ENCODE measurements at regions not wholly inside any gene's neighbourhood (a gene's known extent, or its start where the extent isn't known, plus 50 kb on each side); places are given as distances from the start of the nearest gene placed in this dataset.
"Not testable (repeated sequence)": the region's sequence is repeated elsewhere in the genome, so short reads cannot be mapped to it uniquely, and the experiment has no call there.

DNA sequence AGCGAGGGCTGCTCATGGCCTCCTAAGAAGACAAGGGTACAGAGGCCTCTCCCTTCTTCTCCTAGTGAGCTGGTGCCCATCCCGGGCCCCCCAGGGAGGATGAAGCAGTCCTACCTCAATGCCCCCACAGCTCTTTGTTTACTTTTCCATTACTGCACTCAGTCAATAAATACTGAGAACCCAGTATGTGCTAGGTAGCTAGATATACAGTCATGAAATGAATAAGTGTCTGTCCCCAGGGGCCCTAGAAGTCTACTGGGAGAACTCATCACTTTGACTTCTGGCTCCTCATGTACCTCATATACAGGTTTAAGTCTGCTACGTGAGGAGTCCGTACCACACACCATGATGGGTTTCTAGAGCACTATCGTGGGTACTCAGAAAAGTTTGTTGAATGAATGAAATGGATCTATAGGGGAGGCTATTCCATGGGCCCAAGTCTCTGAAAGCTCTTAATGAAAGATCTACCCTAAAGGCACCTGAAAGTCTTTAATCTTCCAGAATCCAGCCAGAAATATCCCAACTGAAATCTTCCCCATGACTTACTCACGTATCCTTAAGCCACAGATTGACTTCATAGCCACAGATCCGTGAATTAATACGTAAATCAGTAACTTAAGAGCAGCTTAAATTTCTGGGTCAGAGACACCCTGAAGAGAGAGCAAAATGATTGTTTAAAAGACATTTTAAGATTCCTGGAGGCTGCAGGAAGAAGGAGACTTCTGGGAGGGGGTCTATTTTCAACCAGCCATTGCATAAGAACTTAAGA, 51.6 kb upstream of the POMP start:
- DNase-seq, result no peak

GRCh38 chr13:28606466-28606865, 52.5 kb upstream of the POMP start:
- no peak for DNase-seq

DNA sequence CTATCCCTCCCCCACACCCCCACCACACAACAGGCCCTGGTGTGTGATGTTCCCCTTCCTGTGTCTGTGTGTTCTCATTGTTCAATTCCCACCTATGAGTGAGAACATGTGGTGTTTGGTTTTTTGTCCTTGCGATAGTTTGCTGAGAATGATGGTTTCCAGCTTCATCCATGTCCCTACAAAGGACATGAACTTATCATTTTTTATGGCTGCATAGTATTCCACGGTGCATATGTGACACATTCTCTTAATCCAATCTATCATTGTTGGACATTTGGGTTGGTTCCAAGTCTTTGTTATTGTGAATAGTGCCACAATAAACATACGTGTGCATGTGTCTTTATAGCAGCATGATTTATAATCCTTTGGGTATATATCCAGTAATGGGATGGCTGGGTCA, 53.8 kb upstream of the POMP start:
- not testable (repeated sequence) for DNase-seq

- DNase-seq, result no peak
Observed at GRCh38 chr13:28603043-28603664, 55.8 kb upstream of the POMP start.

- no peak for DNase-seq
Observed at GRCh38 chr13:28602580-28602979, 56.4 kb upstream of the POMP start.

DNA sequence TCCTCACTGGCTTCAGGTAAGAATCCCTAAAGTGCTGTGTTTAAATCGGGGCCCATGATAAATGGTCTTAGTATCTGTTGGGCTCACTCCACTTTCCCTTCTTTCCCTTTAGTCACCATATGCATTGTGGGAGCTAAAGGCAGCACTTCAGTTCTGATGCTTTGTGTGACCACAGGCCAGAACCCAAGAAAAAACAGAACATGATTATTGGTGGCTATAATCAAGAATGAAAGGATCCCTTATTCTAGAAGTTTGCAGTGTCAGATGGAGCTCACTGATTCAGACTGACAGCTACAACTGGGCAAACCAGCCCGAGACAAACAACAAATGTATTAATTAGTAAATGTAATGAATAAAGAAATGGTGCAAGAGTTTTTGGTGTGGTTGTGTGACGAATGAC, 57.3 kb upstream of the POMP start:
- no peak for DNase-seq

DNA sequence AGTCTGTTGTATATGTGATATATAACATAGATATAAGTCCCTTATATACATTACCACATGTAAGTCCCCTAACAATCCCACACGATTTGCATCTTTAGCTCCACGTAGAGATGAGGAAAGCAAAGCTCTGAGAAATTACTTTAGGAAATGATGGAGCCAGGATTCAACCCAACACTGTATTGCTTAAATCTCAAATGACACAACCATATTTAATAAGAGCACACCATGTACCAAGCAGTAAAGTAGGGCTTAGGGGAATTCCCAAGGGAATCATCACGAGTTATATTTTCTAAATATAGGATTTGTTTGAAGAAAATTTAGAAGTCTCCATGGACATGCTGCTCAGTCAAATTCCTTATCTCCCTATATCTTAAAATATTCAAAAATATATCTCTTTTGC, 61.3 kb upstream of the POMP start:
- DNase-seq, result no peak

DNA sequence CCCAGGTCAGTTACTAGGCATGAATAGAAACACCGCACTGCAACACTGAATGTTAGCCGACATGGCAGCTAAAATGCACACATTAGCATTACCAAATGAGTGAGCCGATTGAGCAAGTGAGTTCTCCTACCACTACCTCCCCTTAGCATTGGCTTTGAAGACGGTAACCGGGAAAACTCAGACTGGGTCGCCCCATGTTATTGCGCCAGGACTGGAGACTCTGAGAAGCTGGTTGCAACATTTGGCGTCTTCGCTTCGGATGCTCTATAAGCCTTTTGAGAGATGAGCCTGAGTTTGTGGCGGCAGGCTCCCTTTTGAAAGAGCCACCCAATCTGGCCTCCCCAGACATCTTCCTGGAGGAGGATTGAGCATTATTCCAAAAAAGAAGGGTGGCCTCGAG, 68.5 kb upstream of the POMP start:
- no peak for DNase-seq

GRCh38 chr13:28588296-28588695, 70.6 kb upstream of the POMP start:
- DNase-seq, result no peak

DNA sequence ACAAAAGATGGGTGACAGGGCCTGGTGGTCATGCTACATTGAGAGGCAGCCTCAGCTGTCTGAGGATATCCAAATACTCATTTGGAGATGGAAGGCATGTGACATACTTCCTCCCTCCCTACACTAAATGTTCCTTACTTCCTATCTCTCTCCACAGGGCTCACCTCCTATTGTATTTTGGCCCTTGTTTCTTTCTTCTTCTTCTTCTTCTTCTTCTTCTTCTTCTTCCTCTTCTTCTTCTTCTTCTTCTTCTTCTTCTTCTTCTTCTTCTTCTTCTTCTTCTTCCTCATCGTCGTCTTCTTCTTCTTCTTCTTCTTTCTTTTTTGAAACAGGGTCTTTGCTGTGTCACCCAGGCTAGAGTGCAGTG, 71.8 kb upstream of the POMP start:
- DNase-seq, result no peak

GRCh38 chr13:28586439-28587173, 72.3 kb upstream of the POMP start:
- DNase-seq, result no peak

- no peak for DNase-seq
Observed at GRCh38 chr13:28585561-28585960, 73.4 kb upstream of the POMP start.

DNA sequence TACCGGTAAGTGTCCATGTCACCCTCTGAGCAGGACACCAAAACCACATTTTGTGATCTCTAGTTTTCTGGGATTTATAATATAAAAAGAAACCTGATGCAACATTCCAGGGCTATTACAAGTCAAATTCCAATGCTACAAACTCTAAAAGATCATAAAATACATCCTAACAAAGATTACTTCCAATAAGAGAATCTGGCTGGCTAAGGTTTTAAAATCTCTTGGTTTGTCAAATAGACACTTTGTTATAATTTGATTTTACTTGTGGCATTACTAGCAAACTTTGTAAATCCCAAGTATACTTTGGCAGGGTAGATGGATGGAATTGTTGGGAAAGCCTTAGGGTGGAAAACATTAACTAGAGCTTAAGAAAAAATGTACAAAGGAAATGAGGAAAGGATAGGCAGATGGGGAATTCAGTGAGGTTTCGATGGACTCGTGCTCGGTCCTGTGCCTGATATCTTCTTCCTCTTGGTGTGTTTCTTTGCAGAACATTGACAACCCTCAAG, 74.0 kb upstream of the POMP start:
- no peak for DNase-seq

- no peak for DNase-seq
Observed at GRCh38 chr13:28583651-28584091, 75.3 kb upstream of the POMP start.

GRCh38 chr13:28582892-28583240, 76.1 kb upstream of the POMP start:
- DNase-seq, result no peak

DNA sequence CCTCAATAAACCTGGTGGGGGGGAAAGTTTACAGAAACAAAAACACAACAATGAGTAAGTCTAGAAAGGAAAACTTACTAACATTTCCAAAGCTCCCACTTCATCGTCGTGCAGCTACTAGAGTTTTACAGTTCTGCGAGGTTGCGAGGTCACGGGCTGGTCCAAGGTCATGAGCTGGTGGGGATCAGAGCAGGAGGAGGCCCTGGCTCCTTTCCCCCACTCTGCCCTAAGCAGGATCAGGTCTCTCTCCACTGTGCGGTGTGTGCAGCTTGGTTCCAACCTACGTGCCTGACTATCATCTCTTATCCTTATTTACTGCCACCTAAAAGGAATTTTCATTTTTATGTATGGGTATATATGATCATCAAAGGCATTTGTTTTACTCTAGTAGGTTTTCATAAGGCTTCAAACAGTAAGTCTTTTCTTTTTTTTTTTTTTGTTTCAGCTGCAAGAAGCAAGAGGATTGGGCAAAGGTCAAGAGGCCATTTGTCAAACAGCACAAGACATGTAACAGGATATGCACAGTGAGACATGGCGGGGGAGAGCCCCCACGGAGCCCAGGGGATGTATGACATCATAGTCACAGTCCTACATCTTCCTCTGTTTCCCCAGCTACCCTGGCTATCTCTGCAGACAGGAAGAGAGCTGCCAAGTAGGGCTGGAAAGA, 76.6 kb upstream of the POMP start:
- DNase-seq, result no peak

DNA sequence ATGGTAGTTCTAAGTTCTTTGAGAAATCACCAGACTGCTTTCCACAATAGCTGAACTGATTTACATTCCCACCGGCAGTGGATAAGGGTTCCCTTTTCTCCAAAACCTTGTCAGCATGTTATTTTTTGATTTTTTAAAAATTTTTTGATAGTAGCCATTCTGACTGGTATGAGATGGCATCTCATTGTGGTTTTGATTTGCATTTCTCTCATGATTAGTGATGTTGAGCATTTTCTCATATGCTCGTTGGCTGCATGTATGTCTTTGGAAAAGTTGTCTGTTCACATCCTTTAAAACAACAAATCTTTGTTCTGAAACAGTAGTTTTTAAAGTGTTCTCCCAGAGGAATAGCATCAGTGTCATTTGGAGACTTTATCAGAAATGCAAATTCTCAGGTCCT, 77.5 kb upstream of the POMP start:
- no peak for DNase-seq

DNA sequence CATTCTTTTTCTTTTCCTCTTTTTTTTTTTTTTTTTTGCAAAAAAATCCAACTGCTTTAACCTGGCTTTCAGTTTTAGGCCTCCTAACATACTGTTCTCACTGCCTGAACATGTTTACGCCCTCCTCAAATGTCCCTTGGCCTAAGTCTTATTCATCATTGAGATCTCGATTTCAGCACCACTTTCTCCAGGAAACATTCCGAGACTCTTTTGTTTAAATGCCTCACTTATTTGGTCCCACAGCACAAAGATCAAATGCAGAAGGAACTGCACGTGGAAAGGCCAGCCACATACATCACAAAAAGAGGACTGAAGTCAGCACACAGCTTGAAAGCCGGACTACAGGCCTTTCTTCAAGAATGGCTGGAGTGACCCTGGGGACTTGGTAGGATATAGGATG, 79.2 kb upstream of the POMP start:
- DNase-seq, result no peak

DNA sequence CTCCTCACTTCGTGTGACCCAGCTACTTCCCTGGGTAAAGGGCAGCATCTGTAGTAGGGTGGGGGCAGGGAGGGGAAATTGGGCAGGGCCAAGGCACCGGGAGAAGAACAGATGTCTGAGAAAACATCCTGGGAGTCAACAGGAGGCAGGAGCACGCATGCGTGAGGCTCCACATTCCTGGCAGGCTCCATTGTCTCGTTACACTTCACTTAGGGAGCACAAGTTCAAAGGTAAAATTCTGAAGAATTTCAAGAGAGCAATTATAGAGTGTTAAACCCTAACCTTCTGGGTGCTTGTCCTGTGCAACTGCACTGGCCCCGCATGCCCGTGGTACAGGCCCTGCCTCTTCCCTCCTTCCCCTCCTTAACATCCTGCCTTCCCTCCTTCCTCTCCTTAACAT, 79.6 kb upstream of the POMP start:
- no peak for DNase-seq

- no peak for DNase-seq
Observed at GRCh38 chr13:28576067-28576466, 81.1 kb upstream of the FLT1 start.

DNA sequence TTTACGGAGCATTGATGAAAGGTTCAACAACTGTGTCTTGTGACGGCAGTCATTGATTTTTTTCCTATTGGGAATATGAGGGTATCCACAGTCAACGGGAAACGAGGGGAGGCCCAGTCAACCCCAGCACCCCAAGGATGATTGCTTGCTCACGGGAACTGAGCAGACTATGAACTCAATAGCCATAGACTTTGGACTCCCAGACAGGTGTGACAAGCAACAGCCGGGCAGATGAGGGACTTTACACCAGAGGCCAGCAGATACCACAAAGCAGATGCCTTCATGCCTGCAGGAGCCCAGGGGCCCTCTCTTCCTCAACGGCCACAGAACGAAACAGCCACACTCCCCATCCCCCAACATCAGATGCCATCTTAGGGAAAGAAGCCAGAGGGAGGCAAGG, 80.3 kb upstream of the FLT1 start:
- no peak for DNase-seq

DNA sequence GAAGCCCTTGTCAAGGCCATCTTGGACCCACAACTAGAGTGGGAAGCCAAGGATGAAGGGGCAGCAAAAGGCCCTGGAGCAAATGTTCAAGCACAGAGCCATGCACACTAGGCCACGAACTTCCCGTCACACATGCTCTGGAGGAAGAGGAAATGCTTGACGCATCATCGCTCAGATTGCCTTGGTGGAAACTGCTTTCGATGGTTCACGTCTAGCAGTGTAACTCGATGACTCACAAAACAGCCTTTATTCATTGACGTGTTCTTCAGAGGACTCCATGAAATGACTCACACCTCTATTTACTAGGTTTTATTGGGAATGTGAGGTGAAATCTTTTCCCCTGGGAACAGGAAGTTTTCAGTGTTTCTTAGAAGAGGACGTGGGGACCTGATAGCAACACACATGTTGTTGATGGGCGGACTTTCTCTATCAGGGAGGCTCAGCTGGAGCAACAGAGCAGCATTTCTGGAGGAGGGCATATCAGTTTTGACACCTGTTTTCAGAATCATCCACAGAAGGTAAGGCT, 79.8 kb upstream of the FLT1 start:
- peak in 1 of 2 donors; percentile 10 for DNase-seq

Data from bone marrow (tissue), 2 donors.